ENCODE measurements at regions not wholly inside any gene's neighbourhood (a gene's known extent, or its start where the extent isn't known, plus 50 kb on each side); places are given as distances from the start of the nearest gene placed in this dataset.

GRCh38 chr1:81478219-81478618, 322.5 kb upstream of the ADGRL2 start:
- TF ChIP-seq CTCF (conservative IDR thresholded peaks at IDR 0.05; ENCODE audit: low read length) (no peak), EZH2phosphoT487 (IDR thresholded peaks at IDR 0.05; ENCODE audit: borderline replicate concordance, low read depth, low read length) (no peak)
